ENCODE measurements at regions not wholly inside any gene's neighbourhood (a gene's known extent, or its start where the extent isn't known, plus 50 kb on each side); places are given as distances from the start of the nearest gene placed in this dataset.

GRCh38 chr5:3356016-3356415 lies 239.6 kb upstream of the IRX1 start:
- no peaks in the 10 kb centered on the region for H4K20me1 ChIP-seq (ENCODE audit: control insufficient read depth, insufficient read depth, low read length, poor library complexity, severe bottlenecking)
- H3K79me2 ChIP-seq (ENCODE audit: control insufficient read depth, insufficient read depth, low read length) = no peaks in the 10 kb centered on the region
- intact Hi-C loops (cut with micrococcal nuclease) = no loop called here
- DNase-seq (no peak), ATAC-seq (ENCODE audit: low read depth) (no peak)
- no peak overlapping the region for H2AFZ ChIP-seq (ENCODE audit: insufficient read depth, low read depth, low read length, poor library complexity, severe bottlenecking)
- no peaks in the 10 kb centered on the region for H3K4me1 ChIP-seq (ENCODE audit: control insufficient read depth in 2 of 2, insufficient read depth in 2 of 2, low read length in 2 of 2)
- no peak overlapping the region for H3K4me2 ChIP-seq (replicated peaks; ENCODE audit: low read depth, low read length, poor library complexity, severe bottlenecking)
- POLR2A ChIA-PET = no interaction called here
- H3K27ac ChIP-seq (ENCODE audit: low read length in 2 of 2) = no peak overlapping the region
- CTCF ChIA-PET = no interaction called here
- H3K9me3 ChIP-seq (ENCODE audit: control extremely low read depth in 1 of 3, control insufficient read depth in 2 of 3, insufficient read depth in 1 of 3, low read length in 2 of 3) = peaks cover 0 to 17% (median 0%) of the 10 kb centered on the region in 3 donors
- no peaks in the 10 kb centered on the region for H3K27me3 ChIP-seq (replicated peaks in 1 of 4; ENCODE audit: control extremely low read depth in 1 of 4, control insufficient read depth in 3 of 4, insufficient read depth in 4 of 4, low read length in 3 of 4)
- TF ChIP-seq CTCF (IDR thresholded peaks at IDR 0.05) (no peak), EZH2 (IDR thresholded peaks at IDR 0.05; ENCODE audit: borderline replicate concordance, insufficient read depth, low read depth, low read length, poor library complexity, severe bottlenecking) (no peak)
- H3K27me3 Mint-ChIP-seq = no peaks in the 10 kb centered on the region
- H3K4me1 Mint-ChIP-seq = no peaks in the 10 kb centered on the region
- H3K27ac Mint-ChIP-seq = no peak overlapping the region
- no peaks in the 10 kb centered on the region for H3K36me3 ChIP-seq (replicated peaks in 1 of 2; ENCODE audit: control extremely low read depth in 1 of 2, control insufficient read depth in 1 of 2, extremely low read depth in 1 of 2, insufficient read depth in 2 of 2, low read length in 1 of 2)
- H3K9me3 Mint-ChIP-seq (ENCODE audit: insufficient read depth) = peaks cover 3% of the 10 kb centered on the region
- H3K9ac ChIP-seq (ENCODE audit: low read length) = no peak overlapping the region
- H3K4me3 Mint-ChIP-seq = no peak overlapping the region
- H3K4me3 ChIP-seq (ENCODE audit: control extremely low read depth in 1 of 5, extremely low read depth in 1 of 5, insufficient read depth in 1 of 5, low read depth in 2 of 5, low read length in 4 of 5) = no peak overlapping the region

GRCh38 chr5:3355126-3355525 lies 240.5 kb upstream of the IRX1 start:
- H2AFZ ChIP-seq (ENCODE audit: insufficient read depth, low read depth, low read length, poor library complexity, severe bottlenecking) = no peak overlapping the region
- H3K79me2 ChIP-seq (ENCODE audit: control insufficient read depth, insufficient read depth, low read length) = no peaks in the 10 kb centered on the region
- peaks cover 0 to 17% (median 0%) of the 10 kb centered on the region in 3 donors for H3K9me3 ChIP-seq (ENCODE audit: control extremely low read depth in 1 of 3, control insufficient read depth in 2 of 3, insufficient read depth in 1 of 3, low read length in 2 of 3)
- ChIA-PET POLR2A (no interaction called here), CTCF (no interaction called here)
- H3K4me2 ChIP-seq (replicated peaks; ENCODE audit: low read depth, low read length, poor library complexity, severe bottlenecking) = no peak overlapping the region
- no peaks in the 10 kb centered on the region for H3K36me3 ChIP-seq (replicated peaks in 1 of 2; ENCODE audit: control extremely low read depth in 1 of 2, control insufficient read depth in 1 of 2, extremely low read depth in 1 of 2, insufficient read depth in 2 of 2, low read length in 1 of 2)
- Mint-ChIP-seq H3K27me3 (no peaks in the 10 kb centered on the region), H3K4me1 (no peaks in the 10 kb centered on the region), H3K9me3 (ENCODE audit: insufficient read depth) (peaks cover 3% of the 10 kb centered on the region), H3K4me3 (no peak overlapping the region), H3K27ac (no peak overlapping the region)
- no peak overlapping the region for H3K27ac ChIP-seq (ENCODE audit: low read length in 2 of 2)
- H4K20me1 ChIP-seq (ENCODE audit: control insufficient read depth, insufficient read depth, low read length, poor library complexity, severe bottlenecking) = no peaks in the 10 kb centered on the region
- no peak overlapping the region for H3K4me3 ChIP-seq (ENCODE audit: control extremely low read depth in 1 of 5, extremely low read depth in 1 of 5, insufficient read depth in 1 of 5, low read depth in 2 of 5, low read length in 4 of 5)
- intact Hi-C loops (cut with micrococcal nuclease) = no loop called here
- DNase-seq (no peak), ATAC-seq (ENCODE audit: low read depth) (no peak)
- H3K9ac ChIP-seq (ENCODE audit: low read length) = no peak overlapping the region
- H3K27me3 ChIP-seq (replicated peaks in 1 of 4; ENCODE audit: control extremely low read depth in 1 of 4, control insufficient read depth in 3 of 4, insufficient read depth in 4 of 4, low read length in 3 of 4) = no peaks in the 10 kb centered on the region
- TF ChIP-seq CTCF (IDR thresholded peaks at IDR 0.05) (no peak), EZH2 (IDR thresholded peaks at IDR 0.05; ENCODE audit: borderline replicate concordance, insufficient read depth, low read depth, low read length, poor library complexity, severe bottlenecking) (no peak)
- no peaks in the 10 kb centered on the region for H3K4me1 ChIP-seq (ENCODE audit: control insufficient read depth in 2 of 2, insufficient read depth in 2 of 2, low read length in 2 of 2)
